ENCODE measurements at regions not wholly inside any gene's neighbourhood (a gene's known extent, or its start where the extent isn't known, plus 50 kb on each side); places are given as distances from the start of the nearest gene placed in this dataset.

DNA sequence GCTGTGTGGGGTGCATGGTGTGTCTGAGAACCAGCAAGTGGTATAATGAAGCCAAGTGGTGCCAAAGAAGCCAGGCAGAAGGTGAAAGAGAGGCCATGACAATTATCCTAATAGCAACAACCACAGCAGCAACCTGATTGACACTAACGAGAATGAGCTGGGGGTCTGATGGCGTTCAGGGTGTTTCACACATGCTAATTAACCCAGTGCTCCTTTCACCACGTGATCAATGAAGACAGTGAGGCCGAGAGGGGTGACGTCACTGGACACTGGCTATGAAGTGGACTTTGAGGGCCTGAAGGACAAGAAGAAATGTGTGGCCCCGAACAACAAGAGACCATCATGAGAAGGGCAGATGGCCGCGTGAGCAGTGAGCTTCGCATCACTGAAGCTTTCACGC lies 364.4 kb upstream of the ID2 start:
- TF ChIP-seq POLR2AphosphoS5 (IDR thresholded peaks at IDR 0.05): no peak
- TF ChIP-seq CTCF (IDR thresholded peaks at IDR 0.05): no peak
- no peak for TF ChIP-seq POLR2A (IDR thresholded peaks at IDR 0.05)
